ENCODE measurements at regions not wholly inside any gene's neighbourhood (a gene's known extent, or its start where the extent isn't known, plus 50 kb on each side); places are given as distances from the start of the nearest gene placed in this dataset.

DNA sequence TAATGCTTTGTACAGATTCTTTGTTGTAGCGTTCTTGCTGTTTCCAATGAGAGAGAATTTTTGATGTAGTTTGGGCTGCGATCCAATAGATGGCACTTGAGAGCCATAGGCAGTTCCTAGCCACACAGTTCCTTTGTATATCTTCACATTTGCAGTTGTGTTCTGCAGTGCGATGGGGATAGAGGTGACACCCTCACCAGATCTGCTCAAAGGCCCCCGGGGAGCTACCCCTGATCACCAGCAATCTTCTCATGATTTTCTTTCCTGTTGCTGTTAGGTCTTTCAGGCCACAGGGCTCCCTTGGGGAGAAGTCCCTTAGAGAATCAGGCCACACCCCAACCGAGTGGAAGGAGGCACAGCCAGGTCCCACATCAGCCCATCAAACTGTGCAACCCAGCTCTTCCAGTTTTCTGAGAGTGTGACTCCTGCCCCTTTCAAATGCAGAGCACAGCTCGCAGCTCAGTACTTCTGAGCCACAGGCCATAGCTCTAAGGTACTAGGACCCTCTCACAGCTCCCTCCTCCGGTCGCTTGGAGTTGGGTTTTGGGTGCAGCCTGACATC lies 353.7 kb downstream of the SLCO4C1 start:
- no peak overlapping the region for H3K9ac ChIP-seq (ENCODE audit: low read depth, low read length, poor library complexity)
- H3K4ac ChIP-seq (ENCODE audit: low read length) = no peak overlapping the region
- peak overlapping the region; percentile 55 for H3K18ac ChIP-seq (ENCODE audit: low read length)
- H2BK12ac ChIP-seq (ENCODE audit: low read length) = peak overlapping the region; percentile 34
- H3K23ac ChIP-seq (ENCODE audit: low read depth, low read length, poor library complexity) = no peak overlapping the region
- no peak overlapping the region for H3K27ac ChIP-seq (replicated peaks; ENCODE audit: low read length)
- H3K4me2 ChIP-seq (ENCODE audit: insufficient read depth, low read length, poor library complexity, severe bottlenecking) = no peak overlapping the region
- H3K79me1 ChIP-seq (ENCODE audit: low read depth, low read length) = no peaks in the 10 kb centered on the region
- H4K8ac ChIP-seq (ENCODE audit: low read depth, low read length) = no peak overlapping the region
- H2AFZ ChIP-seq (ENCODE audit: low read length) = peak overlapping the region; percentile 75
- peaks cover 0 to 7% (median 0%) of the 10 kb centered on the region in 3 experiments for H3K27me3 ChIP-seq (ENCODE audit: control insufficient read depth in 3 of 3, insufficient read depth in 3 of 3, low read depth in 1 of 3, low read length in 3 of 3)
- no peaks in the 10 kb centered on the region for H3K9me3 ChIP-seq (replicated peaks in 1 of 2; ENCODE audit: control insufficient read depth in 2 of 2, insufficient read depth in 1 of 2, low read depth in 1 of 2, low read length in 2 of 2)
- peak; percentile 51 for DNase-seq (ENCODE audit: low spot score)
- no peak overlapping the region for H2BK15ac ChIP-seq (ENCODE audit: low read length)
- no peak overlapping the region for H2BK5ac ChIP-seq (ENCODE audit: low read length)
- H4K91ac ChIP-seq (ENCODE audit: low read depth, low read length, poor library complexity) = peak overlapping the region; percentile 12
- peaks cover 0 to 1% of the 10 kb centered on the region in 2 donors for H3K4me1 ChIP-seq (ENCODE audit: control insufficient read depth in 2 of 2, insufficient read depth in 1 of 2, low read depth in 1 of 2, low read length in 2 of 2)
- H3K36me3 ChIP-seq (replicated peaks in 1 of 2; ENCODE audit: control insufficient read depth in 2 of 2, insufficient read depth in 2 of 2, low read length in 2 of 2) = no peaks in the 10 kb centered on the region
- WGBS, 2 donors (ENCODE audit: extremely low coverage in 2 of 2, insufficient read length in 2 of 2, insufficient replicate concordance in 1 of 2) = no CpG with 5 or more reads among the region's 8 CpGs
- no peak overlapping the region for H3K4me3 ChIP-seq (ENCODE audit: low read length in 2 of 2)
- peak overlapping the region; percentile 54 for H2AK5ac ChIP-seq (ENCODE audit: low read depth, low read length)
- peak overlapping the region; percentile 11 for H2BK120ac ChIP-seq (ENCODE audit: low read depth, low read length)
- no peak overlapping the region for H3K14ac ChIP-seq (ENCODE audit: low read length)

DNA sequence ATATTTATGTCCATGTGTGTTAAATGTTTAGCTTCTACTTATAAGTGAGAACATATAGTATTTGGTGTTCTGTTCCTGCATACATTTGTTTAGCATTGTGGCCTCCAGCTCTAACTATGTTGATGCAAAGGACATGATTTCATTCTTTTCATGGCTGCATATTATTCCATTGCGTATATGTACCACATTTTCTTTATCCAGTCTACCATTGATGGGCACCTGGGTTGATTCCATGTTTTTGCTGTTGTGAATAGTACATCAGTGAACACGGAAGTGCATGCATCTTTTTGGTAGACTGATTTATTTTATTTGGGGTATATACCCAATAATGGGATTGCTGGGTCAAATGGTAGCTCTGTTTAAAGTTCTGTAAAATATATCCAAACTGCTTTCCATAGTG lies 359.0 kb downstream of the SLCO4C1 start:
- Histone ChIP-seq H3K4me3 (ENCODE audit: low read length in 2 of 2) (no peak overlapping the region), H2AFZ (ENCODE audit: low read length) (no peak overlapping the region), H3K23ac (ENCODE audit: low read depth, low read length, poor library complexity) (no peak overlapping the region), H4K91ac (ENCODE audit: low read depth, low read length, poor library complexity) (no peak overlapping the region), H3K9ac (ENCODE audit: low read depth, low read length, poor library complexity) (no peak overlapping the region), H3K14ac (ENCODE audit: low read length) (no peak overlapping the region), H3K18ac (ENCODE audit: low read length) (no peak overlapping the region), H3K36me3 (replicated peaks in 1 of 2; ENCODE audit: control insufficient read depth in 2 of 2, insufficient read depth in 2 of 2, low read length in 2 of 2) (no peaks in the 10 kb centered on the region), H2BK120ac (ENCODE audit: low read depth, low read length) (no peak overlapping the region), H2BK12ac (ENCODE audit: low read length) (no peak overlapping the region), H2AK5ac (ENCODE audit: low read depth, low read length) (no peak overlapping the region), H3K9me3 (replicated peaks in 1 of 2; ENCODE audit: control insufficient read depth in 2 of 2, insufficient read depth in 1 of 2, low read depth in 1 of 2, low read length in 2 of 2) (no peaks in the 10 kb centered on the region), H4K8ac (ENCODE audit: low read depth, low read length) (no peak overlapping the region), H2BK15ac (ENCODE audit: low read length) (no peak overlapping the region), H2BK5ac (ENCODE audit: low read length) (no peak overlapping the region), H3K27ac (replicated peaks; ENCODE audit: low read length) (no peak overlapping the region), H3K79me1 (ENCODE audit: low read depth, low read length) (no peaks in the 10 kb centered on the region), H3K4ac (ENCODE audit: low read length) (no peak overlapping the region), H3K4me2 (ENCODE audit: insufficient read depth, low read length, poor library complexity, severe bottlenecking) (no peak overlapping the region), H3K4me1 (ENCODE audit: control insufficient read depth in 2 of 2, insufficient read depth in 1 of 2, low read depth in 1 of 2, low read length in 2 of 2) (no peaks in the 10 kb centered on the region), H3K27me3 (ENCODE audit: control insufficient read depth in 3 of 3, insufficient read depth in 3 of 3, low read depth in 1 of 3, low read length in 3 of 3) (peaks cover 0 to 7% (median 0%) of the 10 kb centered on the region in 3 experiments)
- no peak for DNase-seq (ENCODE audit: low spot score)
- WGBS, 2 donors (ENCODE audit: extremely low coverage in 2 of 2, insufficient read length in 2 of 2, insufficient replicate concordance in 1 of 2) = no CpG with 5 or more reads among the region's 2 CpGs

DNA sequence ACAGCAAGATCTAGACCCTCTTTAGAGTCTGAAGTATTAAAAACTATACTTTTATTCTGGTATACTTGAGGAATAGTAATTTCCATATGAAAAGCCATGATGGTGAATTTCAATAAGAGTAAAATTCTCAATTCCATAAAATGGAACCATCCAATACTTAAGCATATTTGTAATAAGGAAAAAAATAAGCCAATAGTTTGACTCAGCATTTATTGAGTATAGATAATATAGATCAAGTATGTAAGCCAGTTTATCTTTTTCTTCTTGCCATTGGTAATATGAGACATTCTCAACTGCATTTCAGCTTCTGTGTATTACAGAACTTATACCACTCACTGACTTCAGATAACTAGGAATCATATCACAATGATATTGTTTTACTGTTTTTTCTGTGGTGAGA lies 361.0 kb downstream of the SLCO4C1 start:
- Histone ChIP-seq H3K9me3 (replicated peaks in 1 of 2; ENCODE audit: control insufficient read depth in 2 of 2, insufficient read depth in 1 of 2, low read depth in 1 of 2, low read length in 2 of 2) (no peaks in the 10 kb centered on the region), H3K23ac (ENCODE audit: low read depth, low read length, poor library complexity) (no peak overlapping the region), H2BK5ac (ENCODE audit: low read length) (no peak overlapping the region), H3K9ac (ENCODE audit: low read depth, low read length, poor library complexity) (no peak overlapping the region), H4K91ac (ENCODE audit: low read depth, low read length, poor library complexity) (no peak overlapping the region), H2BK120ac (ENCODE audit: low read depth, low read length) (no peak overlapping the region), H2AFZ (ENCODE audit: low read length) (no peak overlapping the region), H3K27me3 (ENCODE audit: control insufficient read depth in 3 of 3, insufficient read depth in 3 of 3, low read depth in 1 of 3, low read length in 3 of 3) (peaks cover 0 to 2% (median 0%) of the 10 kb centered on the region in 3 experiments), H3K18ac (ENCODE audit: low read length) (no peak overlapping the region), H3K36me3 (replicated peaks in 1 of 2; ENCODE audit: control insufficient read depth in 2 of 2, insufficient read depth in 2 of 2, low read length in 2 of 2) (no peaks in the 10 kb centered on the region), H3K4ac (ENCODE audit: low read length) (no peak overlapping the region), H2BK15ac (ENCODE audit: low read length) (no peak overlapping the region), H3K27ac (replicated peaks; ENCODE audit: low read length) (no peak overlapping the region), H2AK5ac (ENCODE audit: low read depth, low read length) (no peak overlapping the region), H4K8ac (ENCODE audit: low read depth, low read length) (no peak overlapping the region), H2BK12ac (ENCODE audit: low read length) (no peak overlapping the region), H3K4me2 (ENCODE audit: insufficient read depth, low read length, poor library complexity, severe bottlenecking) (no peak overlapping the region), H3K79me1 (ENCODE audit: low read depth, low read length) (no peaks in the 10 kb centered on the region), H3K4me3 (ENCODE audit: low read length in 2 of 2) (no peak overlapping the region), H3K4me1 (ENCODE audit: control insufficient read depth in 2 of 2, insufficient read depth in 1 of 2, low read depth in 1 of 2, low read length in 2 of 2) (no peaks in the 10 kb centered on the region), H3K14ac (ENCODE audit: low read length) (no peak overlapping the region)
- no peak for DNase-seq (ENCODE audit: low spot score)

DNA sequence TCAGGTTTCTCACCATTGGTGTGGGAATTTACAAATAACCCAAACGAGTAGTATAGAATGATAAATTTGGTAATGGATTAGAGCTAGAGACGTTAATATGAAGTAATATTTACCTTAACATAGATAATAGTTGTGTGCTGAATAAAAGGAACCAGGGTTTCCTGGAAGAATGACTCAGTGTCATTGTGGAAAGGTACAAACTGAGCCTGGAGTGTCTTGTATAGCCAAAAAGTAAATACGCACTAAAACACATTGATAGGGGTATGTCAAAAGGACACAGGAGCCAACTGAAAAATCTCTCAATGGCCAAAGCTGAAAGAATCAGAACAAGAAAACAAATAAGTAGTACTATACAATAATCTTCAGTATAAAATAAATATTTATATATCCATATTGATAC lies 363.5 kb downstream of the SLCO4C1 start:
- no peaks in the 10 kb centered on the region for H3K4me1 ChIP-seq (ENCODE audit: control insufficient read depth in 2 of 2, insufficient read depth in 1 of 2, low read depth in 1 of 2, low read length in 2 of 2)
- H2AK5ac ChIP-seq (ENCODE audit: low read depth, low read length) = no peak overlapping the region
- no peak overlapping the region for H2BK12ac ChIP-seq (ENCODE audit: low read length)
- H3K18ac ChIP-seq (ENCODE audit: low read length) = no peak overlapping the region
- no peak overlapping the region for H4K8ac ChIP-seq (ENCODE audit: low read depth, low read length)
- no peak overlapping the region for H3K4me3 ChIP-seq (ENCODE audit: low read length in 2 of 2)
- H2BK5ac ChIP-seq (ENCODE audit: low read length) = no peak overlapping the region
- no peak overlapping the region for H3K23ac ChIP-seq (ENCODE audit: low read depth, low read length, poor library complexity)
- H3K9me3 ChIP-seq (replicated peaks in 1 of 2; ENCODE audit: control insufficient read depth in 2 of 2, insufficient read depth in 1 of 2, low read depth in 1 of 2, low read length in 2 of 2) = no peaks in the 10 kb centered on the region
- H3K27me3 ChIP-seq (ENCODE audit: control insufficient read depth in 3 of 3, insufficient read depth in 3 of 3, low read depth in 1 of 3, low read length in 3 of 3) = no peaks in the 10 kb centered on the region
- H3K4me2 ChIP-seq (ENCODE audit: insufficient read depth, low read length, poor library complexity, severe bottlenecking) = no peak overlapping the region
- WGBS, 2 donors (ENCODE audit: extremely low coverage in 2 of 2, insufficient read length in 2 of 2, insufficient replicate concordance in 1 of 2) = 100% methylated on average over 1 of the region's 3 CpGs; no CpG with 5 or more reads in 1 of the 2 donors
- H3K14ac ChIP-seq (ENCODE audit: low read length) = no peak overlapping the region
- no peak for DNase-seq (ENCODE audit: low spot score)
- no peaks in the 10 kb centered on the region for H3K36me3 ChIP-seq (replicated peaks in 1 of 2; ENCODE audit: control insufficient read depth in 2 of 2, insufficient read depth in 2 of 2, low read length in 2 of 2)
- H3K4ac ChIP-seq (ENCODE audit: low read length) = no peak overlapping the region
- no peak overlapping the region for H3K27ac ChIP-seq (replicated peaks; ENCODE audit: low read length)
- no peak overlapping the region for H2BK120ac ChIP-seq (ENCODE audit: low read depth, low read length)
- no peaks in the 10 kb centered on the region for H3K79me1 ChIP-seq (ENCODE audit: low read depth, low read length)
- no peak overlapping the region for H2BK15ac ChIP-seq (ENCODE audit: low read length)
- H3K9ac ChIP-seq (ENCODE audit: low read depth, low read length, poor library complexity) = no peak overlapping the region
- no peak overlapping the region for H4K91ac ChIP-seq (ENCODE audit: low read depth, low read length, poor library complexity)
- no peak overlapping the region for H2AFZ ChIP-seq (ENCODE audit: low read length)
